Osteocyte (in vitro differentiated cells): ENCODE measurements at regions not wholly inside any gene's neighbourhood (a gene's known extent, or its start where the extent isn't known, plus 50 kb on each side); places are given as distances from the start of the nearest gene placed in this dataset.

Experiments
- DNase-seq: peaks from one replicate; pipeline ENCODE4 v3.0.0; 2021; ENCODE audit warnings: mixed read lengths; ENCODE audit not compliant: unreplicated experiment; ENCODE audit errors: extremely low spot score
- H3K27ac Mint-ChIP-seq: one replicate; pipeline ENCODE4 v1.8.0; 2021; ENCODE audit warnings: mild to moderate bottlenecking, mixed read lengths; ENCODE audit not compliant: unreplicated experiment
- H3K27me3 Mint-ChIP-seq: one replicate; pipeline ENCODE4 v1.8.0; 2021; ENCODE audit warnings: mixed read lengths; ENCODE audit not compliant: unreplicated experiment
- H3K36me3 Mint-ChIP-seq: one replicate; pipeline ENCODE4 v1.8.0; 2021; ENCODE audit warnings: mixed read lengths; ENCODE audit not compliant: unreplicated experiment
- H3K4me1 Mint-ChIP-seq: one replicate; pipeline ENCODE4 v1.8.0; 2021; ENCODE audit warnings: mixed read lengths; ENCODE audit not compliant: unreplicated experiment
- H3K4me3 Mint-ChIP-seq: one replicate; pipeline ENCODE4 v1.8.0; 2021; ENCODE audit warnings: mild to moderate bottlenecking, moderate library complexity, mixed read lengths; ENCODE audit not compliant: unreplicated experiment
- H3K9me3 Mint-ChIP-seq: one replicate; pipeline ENCODE4 v1.8.0; 2021; ENCODE audit warnings: mixed read lengths; ENCODE audit not compliant: unreplicated experiment
- CTCF ChIP-seq: fragments of 200-600 bp; sonication (generic); IDR thresholded peaks from 2 replicates; pipeline ENCODE4 v1.5.0; 2021; ENCODE audit warnings: antibody characterized with exemption, mild to moderate bottlenecking, moderate library complexity

GRCh38 chr20:39123185-39123557 is 161.0 kb downstream of the DHX35 start:
- Mint-ChIP-seq H3K27ac (no peak overlapping the region), H3K4me1 (no peaks in the 10 kb centered on the region), H3K9me3 (no peaks in the 10 kb centered on the region), H3K36me3 (no peaks in the 10 kb centered on the region), H3K4me3 (no peak overlapping the region), H3K27me3 (no peaks in the 10 kb centered on the region)
- DNase-seq: no peak
- TF ChIP-seq CTCF: no peak

DNA sequence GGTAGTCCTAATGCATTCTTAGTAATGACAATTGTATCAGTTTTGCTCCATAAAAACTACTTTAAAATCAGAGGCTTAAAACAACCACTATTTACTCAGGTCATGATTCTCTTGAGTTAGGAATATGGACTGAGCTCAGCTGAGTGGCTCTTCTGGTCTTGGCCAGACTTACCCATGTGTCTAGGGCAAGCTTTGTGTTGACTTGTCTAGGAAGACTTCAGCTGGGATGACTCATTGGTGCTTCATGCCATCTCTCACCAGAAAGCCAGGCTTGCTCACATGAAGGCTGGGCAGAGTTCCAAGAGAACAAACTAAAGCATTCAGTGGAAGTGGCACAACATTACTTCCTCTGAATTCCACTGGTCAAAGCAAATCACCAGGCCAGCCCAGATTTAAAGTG is 155.3 kb downstream of the DHX35 start:
- no peaks in the 10 kb centered on the region for H3K4me1 Mint-ChIP-seq
- TF ChIP-seq CTCF: no peak
- DNase-seq: no peak
- H3K27me3 Mint-ChIP-seq: peaks cover 15% of the 10 kb centered on the region
- H3K36me3 Mint-ChIP-seq: no peaks in the 10 kb centered on the region
- no peak overlapping the region for H3K4me3 Mint-ChIP-seq
- H3K9me3 Mint-ChIP-seq: peaks cover 14% of the 10 kb centered on the region
- no peak overlapping the region for H3K27ac Mint-ChIP-seq

DNA sequence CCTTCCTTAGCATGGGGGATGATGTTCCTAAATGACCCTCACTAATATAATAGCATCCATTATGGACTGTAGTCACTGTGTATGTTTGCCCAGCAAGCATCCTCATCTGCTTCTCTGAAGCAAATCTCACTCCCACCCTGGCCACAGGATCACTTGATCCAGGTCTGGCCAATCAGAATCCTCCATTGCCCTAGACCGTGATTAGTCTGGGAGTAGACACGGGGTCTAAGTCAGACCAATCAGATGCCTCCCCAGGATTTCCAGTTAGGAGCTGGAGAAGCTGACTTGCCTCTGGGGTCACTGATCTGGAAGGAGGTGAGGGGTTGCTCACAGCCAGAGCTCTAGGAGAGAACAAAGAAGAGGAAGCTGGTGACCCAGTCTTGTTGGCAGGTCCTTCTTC is 153.9 kb downstream of the DHX35 start:
- no peak for DNase-seq
- no peaks in the 10 kb centered on the region for H3K36me3 Mint-ChIP-seq
- TF ChIP-seq CTCF: no peak
- no peak overlapping the region for H3K4me3 Mint-ChIP-seq
- H3K9me3 Mint-ChIP-seq: peaks cover 14% of the 10 kb centered on the region
- peaks cover 27% of the 10 kb centered on the region for H3K27me3 Mint-ChIP-seq
- H3K27ac Mint-ChIP-seq: no peak overlapping the region
- no peaks in the 10 kb centered on the region for H3K4me1 Mint-ChIP-seq

DNA sequence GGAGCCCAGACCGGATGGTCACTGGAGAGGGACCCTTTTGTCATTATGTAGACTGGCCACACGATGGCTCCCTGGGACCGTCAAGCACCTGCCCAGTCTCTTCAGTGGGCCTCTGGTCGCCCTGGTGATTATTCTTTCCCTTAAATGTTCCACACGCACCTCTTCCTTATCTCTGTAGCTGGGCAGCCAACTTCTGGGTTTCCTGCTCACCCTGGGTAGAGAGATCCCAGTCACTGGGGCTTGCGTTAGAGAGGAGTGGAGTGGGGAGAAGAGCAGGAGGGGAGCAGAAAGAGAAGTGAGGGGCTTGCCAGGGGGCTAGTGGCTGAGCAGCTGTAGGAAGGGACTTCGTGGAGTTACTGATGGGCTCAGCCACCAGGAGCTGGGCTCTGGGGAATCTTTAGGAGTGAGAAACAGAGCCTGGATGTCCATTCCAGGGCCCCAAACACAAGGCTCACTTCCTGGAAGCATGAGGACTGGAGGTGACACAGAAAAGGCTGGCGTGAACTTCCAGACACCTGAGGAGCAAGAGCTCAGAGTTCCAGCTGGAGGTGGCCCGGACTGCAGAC is 150.1 kb downstream of the DHX35 start:
- Mint-ChIP-seq H3K4me3 (no peak overlapping the region), H3K9me3 (peaks cover 9% of the 10 kb centered on the region), H3K27me3 (peaks cover 42% of the 10 kb centered on the region), H3K4me1 (no peaks in the 10 kb centered on the region), H3K36me3 (no peaks in the 10 kb centered on the region), H3K27ac (no peak overlapping the region)
- DNase-seq: no peak
- peak; percentile 75 for TF ChIP-seq CTCF

GRCh38 chr20:39111359-39112177 is 149.4 kb downstream of the DHX35 start:
- H3K4me3 Mint-ChIP-seq: no peak overlapping the region
- no peak for TF ChIP-seq CTCF
- no peak for DNase-seq
- no peaks in the 10 kb centered on the region for H3K4me1 Mint-ChIP-seq
- no peaks in the 10 kb centered on the region for H3K36me3 Mint-ChIP-seq
- H3K9me3 Mint-ChIP-seq: peaks cover 2% of the 10 kb centered on the region
- H3K27me3 Mint-ChIP-seq: peaks cover 42% of the 10 kb centered on the region
- no peak overlapping the region for H3K27ac Mint-ChIP-seq
